SHP77 (cell line): ENCODE measurements at regions not wholly inside any gene's neighbourhood (a gene's known extent, or its start where the extent isn't known, plus 50 kb on each side); places are given as distances from the start of the nearest gene placed in this dataset.
"Not testable (repeated sequence)": the region's sequence is repeated elsewhere in the genome, so short reads cannot be mapped to it uniquely, and the experiment has no call there.

Experiments used
- DNase-seq, 2 experiments: peaks; one replicate each; lab custom pipeline; 2025; lab: John Stamatoyannopoulos, UW

GRCh38 chr13:46466074-46466473 lies 79.0 kb upstream of the RUBCNL start:
- not testable (repeated sequence) for DNase-seq

- no peak for DNase-seq
These were observed 76.7 kb upstream of the RUBCNL start for GRCh38 chr13:46463719-46464118.

- DNase-seq, result not testable (repeated sequence)
These were observed 73.2 kb upstream of the RUBCNL start for GRCh38 chr13:46460223-46460622.

GRCh38 chr13:46457255-46457654 lies 70.2 kb upstream of the RUBCNL start:
- DNase-seq, result not testable (repeated sequence)

GRCh38 chr13:46455924-46456323 lies 68.9 kb upstream of the RUBCNL start:
- DNase-seq, result not testable (repeated sequence)

- DNase-seq, result not testable (repeated sequence)
These were observed 64.1 kb upstream of the RUBCNL start for GRCh38 chr13:46451145-46451544.

- not testable (repeated sequence) for DNase-seq
These were observed 62.9 kb upstream of the RUBCNL start for GRCh38 chr13:46449949-46450348.

GRCh38 chr13:46448148-46448547 lies 61.1 kb upstream of the RUBCNL start:
- DNase-seq, result not testable (repeated sequence)

- not testable (repeated sequence) for DNase-seq
These were observed 50.9 kb upstream of the RUBCNL start for GRCh38 chr13:46437808-46438404.
